ENCODE measurements at regions not wholly inside any gene's neighbourhood (a gene's known extent, or its start where the extent isn't known, plus 50 kb on each side); places are given as distances from the start of the nearest gene placed in this dataset.

GRCh38 chr10:4080225-4080805 is 295.3 kb upstream of the KLF6 start:
- TF ChIP-seq CTCF (IDR thresholded peaks at IDR 0.05) (no peak), POLR2A (IDR thresholded peaks at IDR 0.05) (no peak), POLR2AphosphoS5 (IDR thresholded peaks at IDR 0.05) (no peak)
